ENCODE measurements at regions not wholly inside any gene's neighbourhood (a gene's known extent, or its start where the extent isn't known, plus 50 kb on each side); places are given as distances from the start of the nearest gene placed in this dataset.

- H3K4me3 ChIP-seq: no peak overlapping the region
- H3K36me3 ChIP-seq: no peaks in the 10 kb centered on the region
- TF ChIP-seq CTCF (IDR thresholded peaks at IDR 0.05) (no peak), POLR2A (IDR thresholded peaks at IDR 0.05) (no peak)
- WGBS, 4 donors: 33 to 56% (median 44%) methylated on average over 1 of the region's 1 CpG
- intact Hi-C loops (cut with DNase I): no loop called here
- DNase-seq (no peak), ATAC-seq (peak in 2 of 4 donors; percentile 20 to 39)
- no peaks in the 10 kb centered on the region for H3K27me3 ChIP-seq
- no peaks in the 10 kb centered on the region for H3K4me1 ChIP-seq
- no peak overlapping the region for H3K27ac ChIP-seq
- peaks cover 0 to 18% (median 10%) of the 10 kb centered on the region in 12 donors for H3K9me3 ChIP-seq
Measured at GRCh38 chr12:90280564-90281058, 572.0 kb upstream of the ATP2B1 start.

DNA sequence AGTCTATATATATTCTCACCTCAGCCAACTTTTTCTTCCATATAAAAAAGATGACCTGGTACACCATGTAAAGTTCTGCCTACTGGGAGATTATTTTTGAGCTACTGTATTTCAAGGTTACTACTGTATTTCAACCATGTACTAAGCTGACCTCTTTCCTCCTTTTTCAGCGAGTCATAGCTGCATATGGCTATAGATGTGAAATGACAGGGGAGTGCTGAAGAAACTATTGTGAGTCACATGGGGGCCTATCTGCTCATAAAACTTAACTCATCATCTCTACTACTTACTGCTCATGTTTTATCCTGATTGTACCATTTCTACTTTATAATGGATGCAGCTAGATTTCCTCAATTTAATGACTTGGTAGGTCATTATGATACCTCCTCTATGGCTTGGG lies 571.4 kb upstream of the ATP2B1 start:
- Histone ChIP-seq H3K36me3 (no peaks in the 10 kb centered on the region), H3K4me1 (no peaks in the 10 kb centered on the region), H3K9me3 (peaks cover 0 to 18% (median 10%) of the 10 kb centered on the region in 12 donors), H3K27me3 (no peaks in the 10 kb centered on the region), H3K4me3 (no peak overlapping the region), H3K27ac (no peak overlapping the region)
- WGBS, 4 donors: 91 to 96% (median 93%) methylated on average over 1 of the region's 1 CpG
- ATAC-seq (no peak), DNase-seq (no peak)
- TF ChIP-seq POLR2A (IDR thresholded peaks at IDR 0.05) (no peak), CTCF (IDR thresholded peaks at IDR 0.05) (no peak)
- intact Hi-C loops (cut with DNase I): no loop called here

GRCh38 chr12:90275088-90275487 lies 566.5 kb upstream of the ATP2B1 start:
- 69 to 81% (median 78%) methylated on average over 2 of the region's 2 CpGs for WGBS, 4 donors
- Histone ChIP-seq H3K27me3 (no peaks in the 10 kb centered on the region), H3K4me3 (no peak overlapping the region), H3K27ac (no peak overlapping the region), H3K4me1 (no peaks in the 10 kb centered on the region), H3K9me3 (no peaks in the 10 kb centered on the region), H3K36me3 (no peaks in the 10 kb centered on the region)
- DNase-seq (no peak), ATAC-seq (no peak)
- no peak for TF ChIP-seq POLR2A (IDR thresholded peaks at IDR 0.05)
- no peak for TF ChIP-seq CTCF (IDR thresholded peaks at IDR 0.05)
- intact Hi-C loops (cut with DNase I): no loop called here

DNA sequence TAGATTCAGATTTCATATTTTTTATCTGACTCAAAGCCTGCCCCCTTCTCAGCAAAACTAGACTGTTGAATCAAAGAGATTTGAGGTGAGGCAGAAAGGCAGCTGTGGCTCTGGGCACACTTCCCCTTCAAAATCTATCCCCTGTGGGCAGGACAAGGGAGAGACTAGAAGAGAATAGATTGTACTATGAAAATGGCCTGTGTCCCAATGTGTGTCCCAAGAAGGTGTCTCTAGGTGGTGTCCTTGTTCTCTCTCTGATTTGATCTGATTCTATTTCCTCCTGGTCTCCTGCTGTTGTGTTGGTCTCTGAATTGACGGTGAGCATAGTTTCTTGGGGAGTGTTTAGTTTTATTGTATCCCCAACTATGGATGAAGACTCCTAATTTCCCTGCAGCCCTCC lies 565.8 kb upstream of the ATP2B1 start:
- ATAC-seq: no peak

More for the DNA sequence above, 565.8 kb upstream of the ATP2B1 start:
- H3K27me3 ChIP-seq: no peaks in the 10 kb centered on the region
- H3K9me3 ChIP-seq: no peaks in the 10 kb centered on the region
- no peak for DNase-seq
- intact Hi-C loops (cut with DNase I): no loop called here
- no peak overlapping the region for H3K4me3 ChIP-seq
- WGBS, 4 donors: 56 to 64% (median 62%) methylated on average over 1 of the region's 1 CpG
- no peak for TF ChIP-seq POLR2A (IDR thresholded peaks at IDR 0.05)
- TF ChIP-seq CTCF (IDR thresholded peaks at IDR 0.05): peak in 1 of 12 donors; percentile 15
- H3K36me3 ChIP-seq: no peaks in the 10 kb centered on the region
- no peaks in the 10 kb centered on the region for H3K4me1 ChIP-seq
- no peak overlapping the region for H3K27ac ChIP-seq

Measured in heart left ventricle (tissue), 16 donors.